ENCODE measurements at regions not wholly inside any gene's neighbourhood (a gene's known extent, or its start where the extent isn't known, plus 50 kb on each side); places are given as distances from the start of the nearest gene placed in this dataset.
"Not testable (repeated sequence)": the region's sequence is repeated elsewhere in the genome, so short reads cannot be mapped to it uniquely, and the experiment has no call there.

DNA sequence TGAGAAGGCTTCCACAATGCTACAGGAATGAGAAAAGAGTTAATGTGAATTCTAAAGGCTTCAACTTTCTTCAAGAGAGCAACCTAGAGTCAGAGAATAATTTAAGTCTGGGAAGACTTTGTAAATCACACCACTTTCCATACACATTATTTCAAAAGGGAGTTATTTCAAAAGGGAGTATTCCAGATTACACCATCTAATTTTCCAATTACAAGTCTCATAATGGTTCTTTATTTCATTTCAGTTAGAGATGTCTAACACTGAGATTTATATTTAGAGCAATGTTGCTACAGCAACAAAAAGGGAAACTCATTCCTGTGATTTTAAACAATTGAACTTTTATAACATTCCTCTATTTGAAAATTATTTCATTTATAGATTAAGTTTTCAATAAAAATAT is 98.8 kb upstream of the DST start:
- no peak for DNase-seq

DNA sequence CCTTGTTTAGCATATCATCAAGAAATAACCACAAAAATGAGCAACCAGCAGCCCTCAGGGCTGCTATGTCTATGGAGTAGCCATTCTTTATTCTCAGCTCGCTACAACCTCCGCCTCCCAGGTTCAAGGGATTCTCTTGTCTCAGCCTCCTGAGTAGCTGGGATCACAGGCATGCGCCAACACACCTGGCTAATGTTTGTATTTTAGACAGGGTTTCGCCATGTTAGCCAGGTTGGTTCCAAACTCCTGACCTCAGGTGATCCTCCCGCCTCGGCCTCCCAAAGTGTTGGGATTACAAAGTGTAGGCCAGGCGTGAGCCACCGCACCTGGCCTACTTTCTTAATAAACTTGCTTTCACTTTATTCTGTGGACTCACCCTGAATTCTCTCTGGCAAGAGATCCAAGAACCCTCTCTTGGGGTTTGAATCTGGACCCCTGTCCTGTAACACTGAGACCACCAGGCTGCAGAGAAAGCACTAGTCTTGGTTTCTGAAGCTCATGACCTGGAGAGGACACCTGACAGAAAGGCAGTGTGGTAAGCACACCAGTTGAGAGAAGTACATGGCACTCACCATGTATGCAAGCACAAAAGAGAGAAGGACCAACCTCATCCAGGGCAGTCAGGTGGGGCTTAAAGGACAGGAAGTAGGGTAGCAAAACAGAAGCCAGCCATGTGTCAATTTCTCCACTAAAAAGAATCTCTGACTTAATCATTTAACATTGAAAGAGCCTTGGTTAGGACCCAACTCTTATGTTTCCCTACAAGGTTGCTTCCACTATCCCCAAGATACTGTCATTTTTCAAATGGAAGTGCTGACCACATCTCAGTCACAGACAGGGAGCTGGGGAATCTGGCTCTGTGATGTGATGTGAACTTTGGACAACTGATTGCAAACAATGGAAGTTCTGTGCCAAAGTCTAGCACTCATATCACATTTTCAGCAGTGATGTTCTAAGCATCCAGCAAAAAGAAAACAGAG is 97.4 kb upstream of the DST start:
- no peak for DNase-seq

DNA sequence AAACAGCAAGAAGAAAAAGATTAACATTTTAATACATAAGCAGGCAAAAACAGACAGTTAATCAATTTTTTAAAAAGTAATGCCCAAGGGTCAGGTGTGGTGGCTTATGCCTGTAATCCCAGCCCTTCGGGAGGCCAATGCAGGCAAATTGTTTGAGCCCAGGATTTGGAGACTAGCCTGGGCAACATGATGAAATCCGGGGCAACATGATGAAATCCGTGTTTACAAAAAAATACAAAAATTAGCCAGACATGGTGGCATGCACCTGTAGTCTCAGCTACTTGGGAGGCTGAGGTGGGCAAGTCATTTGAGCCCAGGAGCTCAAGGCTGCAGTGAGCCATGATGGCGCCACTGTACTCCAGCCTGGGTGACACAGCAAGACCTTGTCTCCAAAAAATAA is 94.1 kb upstream of the DST start:
- no peak for DNase-seq

DNA sequence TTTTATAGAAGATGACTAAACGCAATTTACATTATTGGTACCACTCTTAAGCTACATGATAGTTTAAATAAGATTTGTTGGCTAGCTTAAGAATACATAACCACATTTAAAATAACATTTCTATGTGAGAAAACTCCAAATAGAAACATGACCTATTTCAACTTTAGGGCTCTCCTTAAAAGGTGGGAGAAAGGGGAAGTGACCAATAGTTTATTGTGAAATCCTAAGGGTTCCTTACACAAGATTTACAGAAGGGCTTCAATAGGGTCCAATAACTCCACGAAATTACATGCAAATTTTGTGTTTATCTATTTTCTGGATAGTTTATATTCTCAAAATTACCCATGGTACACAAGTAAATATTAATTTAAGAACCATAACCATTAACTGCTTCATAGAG is 91.6 kb upstream of the DST start:
- no peak for DNase-seq

DNA sequence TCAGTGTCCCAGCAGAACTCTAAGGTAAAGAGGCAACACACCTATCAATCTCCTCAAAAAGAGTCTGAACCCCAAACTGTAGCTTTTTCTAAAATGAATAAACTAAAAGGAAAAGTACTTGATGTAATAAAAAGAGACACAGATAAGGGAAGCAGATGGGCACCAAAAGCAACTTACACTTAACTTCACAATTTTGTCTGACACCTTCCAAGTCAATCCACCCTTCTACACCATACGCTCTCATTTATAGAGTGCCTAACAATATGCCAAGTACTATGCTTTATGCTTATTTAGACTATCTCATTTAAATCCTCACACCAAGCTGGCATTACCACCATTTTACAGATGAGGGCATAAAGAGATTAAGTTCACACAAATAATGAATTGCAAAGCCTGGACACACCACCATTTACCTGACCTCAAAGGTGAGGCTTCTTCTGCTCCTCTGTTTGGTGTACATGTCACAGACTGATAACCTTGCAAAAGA is 90.6 kb upstream of the DST start:
- DNase-seq, result no peak

DNA sequence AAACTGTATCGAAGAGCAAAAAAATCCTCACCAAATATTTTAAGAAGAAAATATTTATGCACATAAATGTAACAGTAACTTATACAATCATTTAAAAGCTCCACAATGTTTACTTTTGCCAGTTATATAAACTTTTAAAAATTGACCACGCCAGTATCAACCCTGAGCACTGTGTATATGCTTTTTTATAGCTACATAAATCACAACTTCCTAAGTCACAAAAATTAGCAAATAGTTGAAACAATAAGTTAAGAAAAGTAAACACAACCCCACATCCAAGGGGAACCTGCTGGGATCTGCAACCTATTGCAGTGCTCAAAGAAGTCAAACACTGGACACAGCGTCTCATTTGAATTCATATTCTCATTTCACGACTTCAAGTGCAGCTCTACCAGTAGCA is 89.8 kb upstream of the DST start:
- DNase-seq, result no peak

DNA sequence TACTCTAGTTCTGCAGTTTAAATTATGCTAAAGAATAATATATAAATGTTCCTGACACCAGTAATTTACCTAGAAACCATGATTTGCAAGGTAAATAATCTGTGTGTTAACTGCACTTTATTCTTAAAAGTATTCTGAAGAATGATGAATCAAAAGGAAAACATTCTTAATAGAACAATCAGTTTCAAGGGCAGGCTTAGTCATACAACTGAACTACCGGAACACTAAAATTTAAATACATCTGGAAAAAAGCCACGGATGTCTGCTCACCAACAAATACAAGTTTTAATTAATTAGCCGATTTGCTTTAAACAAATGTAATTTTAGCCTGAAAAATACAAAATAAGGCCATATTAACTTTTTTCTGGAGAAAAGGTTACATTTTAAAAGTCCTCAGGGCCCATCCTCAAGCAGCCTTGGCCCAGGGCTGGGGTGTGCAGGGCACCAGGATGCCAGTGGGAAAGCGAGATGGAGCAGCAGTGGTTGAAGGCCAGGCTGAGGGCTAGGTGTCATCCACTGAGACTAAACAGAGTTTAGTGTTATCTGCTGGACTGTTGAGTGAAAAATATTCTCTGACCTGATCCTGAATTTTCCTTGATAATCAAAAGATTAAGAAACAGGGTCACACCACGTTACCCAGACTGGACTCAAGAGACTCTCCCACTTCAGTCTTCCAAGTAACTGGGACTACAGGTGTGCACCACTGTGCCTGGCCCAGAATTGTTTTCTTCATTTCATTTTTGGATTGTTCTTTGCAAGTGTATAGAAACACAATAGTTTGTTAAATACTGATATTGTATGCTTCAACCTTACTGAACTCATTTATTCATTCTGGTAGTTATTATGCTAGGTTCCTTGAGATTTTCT is 88.2 kb upstream of the DST start:
- DNase-seq, result no peak

DNA sequence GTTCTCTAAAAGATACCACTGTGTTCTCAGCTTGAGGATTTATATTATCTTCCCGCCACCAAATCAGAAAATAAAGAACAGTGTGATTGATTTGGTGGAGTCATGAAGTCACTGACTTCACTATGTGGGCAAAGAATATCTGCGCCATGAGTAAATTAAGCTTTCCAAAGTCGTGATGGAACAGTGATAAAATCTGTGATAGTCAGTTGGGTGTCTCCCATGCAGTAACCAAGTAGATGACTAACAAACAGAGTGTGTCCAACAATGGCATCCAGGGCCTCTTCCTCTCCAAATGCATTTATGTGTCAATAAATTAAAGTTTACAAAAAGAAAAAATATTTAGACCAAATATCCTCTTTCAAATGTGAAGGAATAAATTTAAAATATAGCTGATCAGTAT is 87.0 kb upstream of the DST start:
- no peak for DNase-seq

DNA sequence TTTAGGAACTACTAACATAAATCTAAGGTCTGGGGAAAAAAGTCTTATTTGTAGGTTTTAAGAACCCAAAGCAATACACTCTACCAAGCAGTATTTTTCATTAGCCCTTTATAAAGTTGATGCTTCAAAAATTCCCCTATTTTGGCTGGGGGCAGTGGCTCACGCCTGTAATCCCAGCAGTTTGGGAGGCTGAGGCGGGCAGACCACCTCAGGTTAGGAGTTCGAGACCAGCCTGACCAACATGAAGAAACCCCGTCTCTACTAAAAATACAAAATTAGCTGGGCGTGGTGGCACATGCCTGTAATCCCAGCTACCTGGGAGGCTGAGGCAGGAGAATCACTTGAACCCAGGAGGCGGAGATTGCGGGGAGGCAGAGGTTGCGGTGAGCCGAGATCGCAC is 86.5 kb upstream of the DST start:
- DNase-seq, result not testable (repeated sequence)

DNA sequence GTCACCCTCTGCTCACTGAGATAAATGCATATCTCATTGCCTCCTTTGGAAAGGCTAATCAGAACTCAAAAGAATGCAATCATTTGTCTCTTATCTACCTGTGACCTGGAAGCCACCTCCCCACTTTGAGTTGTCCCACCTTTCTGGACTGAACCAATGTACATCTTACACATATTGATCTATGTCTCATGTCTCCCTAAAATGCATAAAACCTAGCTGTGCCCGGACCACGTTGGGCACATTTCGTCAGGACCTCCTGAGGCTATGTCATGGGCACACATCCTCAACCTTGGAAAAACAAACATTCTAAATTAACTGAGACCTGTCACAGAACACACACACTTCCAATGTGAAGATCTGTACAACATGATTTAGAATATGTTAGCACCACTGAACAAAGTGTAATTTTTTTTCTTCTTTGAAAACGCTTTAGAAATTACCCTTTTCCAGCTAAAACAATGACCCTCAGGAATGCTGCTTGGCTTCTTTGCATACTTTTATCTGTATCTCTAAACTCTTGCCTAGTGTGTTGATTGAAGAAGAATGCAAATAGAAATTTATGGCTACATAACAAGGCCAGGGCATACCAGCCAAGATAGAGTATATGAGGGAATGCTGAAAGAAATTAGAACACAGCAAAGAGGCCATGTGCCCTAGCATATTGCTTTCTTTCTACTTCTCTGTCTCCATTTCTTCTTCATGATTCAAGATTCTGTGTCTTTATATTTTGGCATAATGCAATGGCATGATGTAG is 84.6 kb upstream of the DST start:
- DNase-seq, result no peak

DNA sequence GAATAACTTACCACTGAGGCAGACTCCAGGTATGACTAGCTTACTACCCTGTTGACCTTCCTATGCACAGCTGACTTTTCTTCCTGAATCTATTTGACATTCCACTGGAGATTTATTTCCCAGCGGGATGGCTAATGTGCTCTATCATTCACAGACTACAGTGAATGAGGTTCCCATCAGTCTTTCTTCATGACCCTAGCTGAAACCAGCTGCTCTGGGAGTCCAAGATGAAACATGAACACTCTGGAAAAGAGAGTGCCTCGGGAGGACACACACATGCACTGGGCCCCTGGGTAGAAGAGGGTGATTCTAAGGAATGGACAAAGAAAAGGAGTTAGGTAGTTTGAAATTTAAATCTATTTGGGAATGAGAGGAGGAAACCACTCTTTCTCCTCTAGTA is 82.6 kb upstream of the DST start:
- no peak for DNase-seq

DNA sequence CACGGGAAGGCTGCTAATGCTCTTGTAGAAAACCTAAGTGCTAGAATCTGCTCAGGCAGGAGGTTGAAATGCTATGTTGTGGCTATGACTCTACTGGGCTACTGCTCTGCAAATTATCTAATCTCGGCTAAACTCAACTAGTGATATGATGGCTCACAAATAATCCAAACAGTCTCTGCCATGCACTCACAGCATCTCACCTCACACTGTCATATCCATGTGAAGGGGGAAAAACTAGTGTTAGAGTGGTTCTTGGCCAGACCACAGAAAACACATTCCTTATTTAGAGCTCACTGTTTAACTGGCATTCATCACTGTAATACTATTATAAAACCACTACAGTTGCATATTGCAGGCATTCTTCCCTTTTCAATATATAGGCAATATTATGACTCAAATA is 81.8 kb upstream of the DST start:
- DNase-seq, result no peak

DNA sequence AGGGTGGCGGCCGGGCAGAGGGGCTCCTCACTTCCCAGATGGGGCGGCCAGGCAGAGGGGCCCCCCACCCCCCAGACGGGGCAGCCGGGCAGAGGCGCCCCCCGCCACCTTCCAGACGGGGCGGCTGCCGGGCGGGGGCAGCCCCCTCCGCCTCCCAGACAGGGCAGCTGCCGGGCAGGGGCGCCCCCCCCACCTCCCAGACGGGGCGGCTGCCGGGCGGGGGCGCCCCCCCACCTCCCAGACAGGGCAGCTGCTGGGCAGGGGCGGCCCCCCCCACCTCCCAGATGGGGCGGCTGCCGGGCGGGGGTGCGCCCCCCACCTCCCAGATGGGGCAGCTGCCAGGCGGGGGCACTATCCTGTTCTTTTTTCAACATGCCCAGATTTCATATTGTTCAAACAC is 78.2 kb upstream of the DST start:
- DNase-seq, result no peak

DNA sequence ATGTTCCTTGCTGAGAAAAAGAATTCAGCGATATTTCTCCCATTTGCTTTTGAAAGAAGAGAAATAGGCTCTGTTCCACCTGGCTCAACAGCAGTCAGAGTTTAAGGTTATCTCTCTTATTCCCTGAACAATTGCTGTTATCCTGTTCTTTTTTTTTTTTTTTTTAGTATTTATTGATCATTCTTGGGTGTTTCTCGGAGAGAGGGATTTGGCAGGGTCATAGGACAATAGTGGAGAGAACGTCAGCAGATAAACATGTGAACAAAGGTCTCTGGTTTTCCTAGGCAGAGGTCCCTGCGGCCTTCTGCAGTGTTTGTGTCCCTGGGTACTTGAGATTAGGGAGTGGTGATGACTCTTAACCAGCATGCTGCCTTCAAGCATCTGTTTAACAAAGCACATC is 77.5 kb upstream of the DST start:
- not testable (repeated sequence) for DNase-seq

DNA sequence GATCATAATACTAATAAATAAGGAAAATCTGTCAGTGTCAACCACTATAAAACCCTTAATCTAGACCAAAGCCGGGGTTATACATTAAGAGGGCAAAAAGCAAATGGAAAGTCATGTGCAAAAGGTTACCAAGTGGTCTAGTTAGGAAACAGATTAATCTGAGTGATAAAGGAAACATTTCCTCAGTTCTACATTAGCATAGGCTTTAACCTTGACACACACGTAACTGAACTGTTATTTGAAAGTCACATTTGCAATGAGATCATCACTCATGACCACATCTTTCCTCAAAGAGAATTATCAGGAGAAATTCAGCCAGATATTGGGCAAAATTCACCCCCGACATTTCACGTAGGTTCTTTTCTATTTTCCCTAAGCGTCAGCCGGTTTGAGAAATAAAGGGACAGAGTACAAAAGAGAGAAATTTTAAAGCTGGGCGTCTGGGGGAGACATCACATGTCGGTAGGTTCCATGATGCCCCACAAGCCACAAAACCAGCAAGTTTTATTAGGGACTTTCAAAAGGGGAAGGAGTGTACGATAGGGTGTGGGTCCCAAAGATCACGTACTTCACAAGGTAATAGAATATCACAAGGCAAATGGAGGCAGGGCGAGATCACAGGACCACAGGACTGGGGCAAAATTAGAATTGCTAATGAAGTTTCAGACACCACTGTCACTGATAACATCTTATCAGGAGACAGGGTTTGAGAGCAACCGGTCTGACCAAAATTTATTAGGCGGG is 76.8 kb upstream of the DST start:
- DNase-seq, result not testable (repeated sequence)

DNA sequence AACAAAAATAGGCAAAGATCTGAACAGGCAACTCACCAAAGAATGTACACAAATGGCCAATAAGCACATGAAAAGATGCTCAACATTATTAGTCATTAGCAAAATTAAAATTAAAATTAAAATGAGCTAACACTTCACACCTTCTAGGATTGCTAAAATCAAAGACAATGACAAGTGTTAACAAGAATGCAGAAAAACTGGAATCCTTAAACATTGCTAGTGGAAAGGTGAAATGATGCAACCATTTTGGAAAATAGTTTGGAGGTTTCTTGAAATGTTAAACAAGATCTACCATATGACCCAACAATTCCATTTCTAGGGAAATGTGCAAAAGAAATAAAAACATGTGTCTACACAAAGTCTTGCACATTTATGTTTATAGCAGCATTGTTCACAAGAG is 75.5 kb upstream of the DST start:
- DNase-seq, result no peak

DNA sequence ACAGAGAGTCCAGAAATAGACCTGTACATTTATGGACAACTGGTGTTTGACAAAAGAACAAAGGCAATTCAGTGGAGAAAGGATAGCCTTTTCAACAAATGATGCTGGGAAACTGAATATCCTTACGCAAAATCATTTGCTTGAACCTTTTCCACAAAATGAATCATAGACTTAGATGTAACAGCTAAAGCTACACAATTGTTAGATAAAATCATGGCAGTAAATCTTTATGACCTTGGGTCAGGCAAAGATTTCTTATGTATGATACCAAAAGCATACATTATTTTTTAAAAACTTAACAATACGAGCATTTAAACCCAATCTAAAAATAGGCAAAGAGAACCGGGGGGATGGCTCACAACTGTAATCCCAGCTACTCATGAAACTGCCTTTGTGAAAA is 73.5 kb upstream of the DST start:
- DNase-seq, result no peak

DNA sequence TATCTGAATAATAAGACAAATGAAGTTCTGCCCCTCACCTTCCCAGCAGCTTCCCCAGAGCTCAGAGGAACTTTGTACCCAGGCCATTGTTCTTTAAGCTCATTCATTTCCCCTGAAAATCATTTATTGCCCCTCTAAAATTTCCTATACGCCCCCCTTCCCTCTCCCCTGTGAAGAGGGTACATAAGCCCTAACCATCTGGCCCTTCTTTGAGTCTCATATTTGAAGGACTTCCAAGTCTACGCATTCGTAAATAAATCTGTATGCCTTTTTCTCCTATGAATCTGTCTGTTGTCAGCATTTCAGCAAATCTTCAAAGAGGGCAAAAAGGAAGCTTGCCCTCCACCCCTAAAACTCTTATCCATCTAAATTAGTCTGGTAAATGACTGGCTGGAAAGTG is 73.1 kb upstream of the DST start:
- DNase-seq, result no peak

DNA sequence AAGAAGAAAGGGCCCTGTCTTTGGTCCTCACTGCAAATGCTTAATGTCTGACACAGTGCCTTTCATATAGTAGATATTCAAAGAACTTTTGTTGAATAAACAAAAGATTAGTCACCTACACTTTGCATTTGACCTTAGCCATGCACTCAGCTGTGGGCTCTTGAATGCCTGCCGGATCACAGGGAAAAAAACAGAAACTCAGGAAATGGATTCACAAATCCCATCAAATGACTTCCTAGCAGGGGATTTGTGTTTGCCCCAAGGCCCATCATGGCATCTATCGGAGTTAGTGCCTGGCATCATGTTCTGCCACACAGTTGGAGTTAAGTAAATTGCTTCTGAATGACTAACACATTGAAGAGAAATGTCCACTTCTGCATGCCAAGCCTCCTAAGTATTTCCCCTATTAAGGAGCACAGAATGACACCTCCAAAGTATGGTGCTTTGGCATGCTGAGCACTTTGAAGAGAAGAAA is 72.3 kb upstream of the DST start:
- DNase-seq, result no peak

DNA sequence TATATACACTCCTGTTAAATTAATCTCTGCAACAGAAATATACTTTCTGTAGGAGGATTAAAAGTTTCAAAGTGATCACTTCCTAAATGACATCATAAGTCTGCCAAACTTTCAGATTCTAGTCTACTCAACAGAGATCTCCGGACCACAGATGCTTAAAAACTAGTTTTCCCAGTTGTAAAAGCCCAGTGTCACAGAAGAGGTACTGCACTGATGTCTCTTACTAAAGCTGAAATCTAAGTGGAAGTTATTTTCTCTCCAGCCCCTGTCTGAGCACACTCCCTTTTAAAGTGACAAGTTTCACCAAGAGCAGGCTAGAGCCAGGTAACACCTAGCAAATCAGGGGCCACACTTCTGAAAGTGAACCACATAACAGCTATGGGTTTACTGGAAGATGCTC is 71.6 kb upstream of the DST start:
- DNase-seq, result no peak

DNA sequence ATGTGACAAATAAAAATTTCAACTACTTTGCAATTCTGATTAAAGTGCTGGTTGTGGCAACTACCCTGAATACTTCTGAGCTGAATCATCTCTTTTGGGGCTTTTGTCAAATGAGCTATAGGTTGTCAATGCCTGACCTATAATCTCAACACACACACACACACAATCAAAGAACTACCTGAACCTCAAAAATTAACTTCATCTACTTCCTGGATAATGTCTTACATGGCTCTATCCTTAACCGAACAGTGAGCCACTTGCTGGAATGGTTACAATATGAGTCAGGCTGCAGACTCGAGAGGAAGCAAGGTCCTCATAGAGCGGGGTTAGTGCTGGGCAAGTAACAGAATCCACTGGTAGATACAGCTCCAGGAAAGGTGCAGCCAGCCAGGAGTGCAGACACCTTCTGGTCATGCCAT is 70.6 kb upstream of the DST start:
- DNase-seq, result no peak

DNA sequence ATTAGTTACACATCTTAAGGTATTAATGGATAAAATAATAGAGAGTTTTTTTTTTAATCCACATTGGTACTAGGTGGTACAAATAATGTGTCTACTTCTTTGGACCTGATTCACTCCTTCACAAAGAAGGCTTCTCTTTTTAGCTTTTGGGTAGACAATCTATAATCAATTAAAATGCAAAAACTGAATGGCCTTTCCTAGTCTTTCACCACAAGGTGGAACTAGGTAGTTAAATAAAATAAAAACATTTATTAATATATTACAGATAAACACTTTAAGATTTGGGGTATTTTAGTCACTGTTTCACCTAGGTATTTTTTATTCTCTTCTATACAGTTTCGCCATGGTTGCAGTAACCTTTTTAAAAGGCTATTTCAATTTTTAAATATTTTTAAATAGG is 68.3 kb upstream of the DST start:
- no peak for DNase-seq
